NCI-H2081 treated with DMSO at 0.1 percent for 48 hours (cell line): ENCODE measurements at regions not wholly inside any gene's neighbourhood (a gene's known extent, or its start where the extent isn't known, plus 50 kb on each side); places are given as distances from the start of the nearest gene placed in this dataset.
"Not testable (repeated sequence)": the region's sequence is repeated elsewhere in the genome, so short reads cannot be mapped to it uniquely, and the experiment has no call there.

Experiments
- DNase-seq: peaks from one replicate; lab custom pipeline; 2025; lab: John Stamatoyannopoulos, UW

GRCh38 chr1:234817313-234818039 is 207.5 kb upstream of the IRF2BP2 start:
- not testable (repeated sequence) for DNase-seq

DNA sequence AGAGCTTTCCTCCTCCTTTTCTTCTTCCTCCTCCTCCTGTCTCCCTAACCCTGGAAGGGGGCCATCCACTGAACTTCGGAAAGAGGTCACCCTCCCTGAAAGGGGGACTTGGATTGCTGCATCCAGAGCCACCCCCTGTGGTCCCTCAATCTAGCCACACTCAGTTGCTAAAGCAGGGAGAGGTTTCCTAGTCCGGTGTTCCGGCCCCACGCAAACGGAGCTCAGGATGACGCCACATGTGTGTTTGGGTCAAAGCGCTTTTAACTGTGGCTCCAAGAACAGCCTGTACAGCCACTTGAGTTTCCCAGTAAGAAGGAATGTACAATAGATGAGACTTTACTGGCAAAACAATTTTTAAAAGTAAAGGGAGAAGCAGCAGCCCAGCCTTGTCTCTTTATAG is 206.9 kb upstream of the IRF2BP2 start:
- DNase-seq: not testable (repeated sequence)

DNA sequence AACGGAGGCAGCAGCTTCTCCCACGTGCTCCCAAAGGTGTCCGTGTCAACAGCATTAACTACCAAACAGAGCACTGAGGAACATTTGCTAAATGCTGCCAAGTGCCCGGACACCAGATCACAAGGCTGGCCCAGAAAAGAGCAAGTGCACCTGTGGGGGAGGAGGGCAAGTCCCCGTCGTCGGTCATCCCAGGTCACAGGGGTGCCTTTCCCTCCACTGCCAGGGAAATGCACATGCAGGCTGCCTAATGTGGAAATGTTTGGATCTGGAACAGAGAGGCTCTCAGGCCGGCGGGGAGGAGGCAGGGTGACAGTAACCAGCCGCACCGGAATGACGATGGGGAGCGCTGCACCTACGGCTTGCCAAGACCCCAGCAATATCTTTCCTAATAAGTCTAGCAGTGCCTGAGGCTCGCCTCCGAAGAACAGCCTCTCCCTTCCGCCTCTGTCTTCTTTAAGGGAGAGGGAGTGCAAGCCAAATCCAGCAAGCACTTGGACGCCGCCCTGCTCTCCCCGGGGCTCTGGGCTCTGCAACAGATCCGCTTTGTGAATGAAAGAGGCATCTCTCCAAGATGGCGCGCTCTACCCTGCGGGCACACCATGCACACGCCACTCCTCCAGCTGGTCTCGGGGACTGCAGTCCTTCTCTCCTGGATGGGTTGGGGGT is 206.3 kb upstream of the IRF2BP2 start:
- not testable (repeated sequence) for DNase-seq

GRCh38 chr1:234815295-234815815 is 205.4 kb upstream of the IRF2BP2 start:
- DNase-seq: not testable (repeated sequence)

DNA sequence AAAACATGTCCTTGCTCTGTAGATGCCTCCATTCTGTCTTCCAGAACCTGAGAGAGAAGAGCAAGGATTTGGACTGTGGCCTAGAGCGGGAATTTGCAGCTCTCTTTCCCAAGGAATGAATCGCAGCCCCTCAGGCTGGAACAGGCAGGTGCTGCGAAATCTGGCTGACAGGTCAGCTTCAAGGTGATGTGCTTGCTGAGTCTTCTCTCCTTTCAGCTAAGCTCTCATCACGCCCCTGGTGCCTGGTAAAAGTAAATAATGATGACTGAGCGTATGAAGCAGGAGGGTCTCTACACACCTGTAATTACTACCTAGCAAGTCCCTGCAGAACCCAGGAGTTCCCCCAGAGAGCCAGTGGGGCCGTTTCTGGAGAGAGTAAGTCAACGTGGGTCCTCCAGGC is 204.3 kb upstream of the IRF2BP2 start:
- DNase-seq: not testable (repeated sequence)

GRCh38 chr1:234811824-234812223 is 201.8 kb upstream of the IRF2BP2 start:
- DNase-seq: not testable (repeated sequence)

DNA sequence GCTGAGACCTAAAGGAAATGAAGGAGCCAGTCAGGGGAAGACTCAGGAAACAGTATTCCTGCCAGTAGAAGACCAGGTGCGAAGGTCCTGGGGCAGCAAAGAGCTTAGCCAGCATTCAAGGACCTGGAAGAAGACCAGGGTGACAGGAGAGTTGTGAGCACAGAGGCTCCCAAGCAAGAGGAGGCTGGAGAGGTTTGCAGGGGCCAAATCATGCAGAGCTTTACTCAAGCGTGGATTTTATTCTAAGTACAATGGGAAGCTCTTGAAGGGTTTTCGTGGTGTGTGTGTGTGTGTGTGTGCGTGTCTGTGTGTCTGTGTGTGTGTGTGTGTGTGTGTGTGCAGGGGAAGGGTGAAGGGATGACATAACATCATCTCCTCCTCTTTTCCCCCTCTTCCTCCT is 200.7 kb upstream of the IRF2BP2 start:
- DNase-seq: not testable (repeated sequence)

DNA sequence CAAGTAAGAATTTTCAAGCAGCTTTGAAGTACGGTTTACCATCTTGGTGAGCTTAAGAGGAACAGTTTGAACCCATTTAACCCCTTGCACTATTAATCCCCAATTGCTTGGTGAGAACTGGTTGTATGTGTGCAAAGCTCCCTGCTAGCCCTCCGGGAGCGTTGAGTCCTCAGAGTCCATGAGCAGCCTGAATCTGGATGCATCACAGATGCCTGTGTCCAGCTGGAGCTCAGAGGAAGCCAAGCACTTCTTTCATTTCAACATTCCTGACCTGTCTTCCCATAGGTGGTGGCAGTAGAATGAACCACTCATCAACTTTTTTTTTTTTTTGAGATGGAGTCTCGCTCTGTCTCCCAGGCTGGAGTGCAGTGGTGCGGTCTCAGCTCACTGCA is 199.9 kb upstream of the IRF2BP2 start:
- DNase-seq: not testable (repeated sequence)

- DNase-seq: not testable (repeated sequence)
Observed at GRCh38 chr1:234808943-234809853, 199.2 kb upstream of the IRF2BP2 start.

GRCh38 chr1:234808459-234808858 is 198.5 kb upstream of the IRF2BP2 start:
- not testable (repeated sequence) for DNase-seq

GRCh38 chr1:234807705-234808104 is 197.7 kb upstream of the IRF2BP2 start:
- not testable (repeated sequence) for DNase-seq

DNA sequence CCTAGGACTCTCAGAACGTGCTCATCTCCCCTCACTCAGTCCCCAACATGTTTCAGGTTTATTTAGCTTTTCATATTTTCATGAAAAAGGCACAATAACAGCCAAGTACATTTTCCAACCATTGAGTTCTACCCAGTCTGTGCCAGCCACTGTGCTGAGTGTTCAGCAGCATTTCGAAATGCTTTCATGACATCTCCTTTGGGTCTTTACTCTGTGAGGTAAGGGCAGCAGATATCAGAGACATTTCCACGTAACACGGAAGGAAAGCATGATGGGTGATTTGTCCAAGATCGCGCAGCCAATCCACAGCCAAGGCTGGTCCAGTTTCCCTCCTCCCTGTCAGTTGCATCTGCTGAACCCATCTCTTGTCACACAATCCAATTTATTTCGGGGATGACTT is 192.6 kb upstream of the IRF2BP2 start:
- not testable (repeated sequence) for DNase-seq

DNA sequence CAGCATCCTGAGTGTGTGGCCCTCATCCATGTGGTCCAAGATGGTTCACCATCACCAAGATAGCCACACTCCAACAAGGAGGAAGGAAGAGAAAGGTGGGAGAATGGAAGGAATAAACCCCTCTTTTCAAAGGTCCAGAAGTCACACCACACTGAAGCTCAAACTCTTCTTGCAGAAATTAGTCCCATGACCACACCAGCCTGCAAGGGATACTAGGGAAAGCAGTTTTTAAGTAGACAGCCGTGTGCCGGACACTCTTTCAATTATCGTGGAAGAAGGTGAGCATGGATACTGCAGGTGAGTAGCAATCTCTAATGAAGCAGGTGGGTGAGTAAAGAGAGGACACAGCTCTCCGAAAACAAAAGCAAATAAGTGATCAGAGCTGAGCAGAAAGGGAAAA is 191.7 kb upstream of the IRF2BP2 start:
- not testable (repeated sequence) for DNase-seq

GRCh38 chr1:234801147-234801546 is 191.2 kb upstream of the IRF2BP2 start:
- not testable (repeated sequence) for DNase-seq

DNA sequence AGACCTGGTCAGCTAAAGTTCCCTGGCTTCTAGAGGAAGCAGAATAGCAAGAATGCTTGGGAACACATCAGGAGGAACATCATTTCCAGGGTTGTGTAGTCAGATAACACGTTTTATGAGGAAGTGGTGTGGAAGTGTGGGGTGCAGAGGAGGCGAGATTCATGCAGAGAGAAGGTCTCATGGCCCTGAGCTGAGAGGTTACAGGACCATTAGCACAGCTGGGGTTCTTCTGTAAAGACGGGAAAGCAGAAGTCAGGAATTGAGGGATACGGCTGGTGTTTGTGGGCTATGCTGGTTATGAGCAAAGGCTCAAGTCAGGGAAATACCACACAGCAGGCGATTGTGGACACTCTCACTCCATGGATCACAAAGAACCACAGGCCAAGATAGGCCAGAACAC is 190.6 kb upstream of the IRF2BP2 start:
- DNase-seq: not testable (repeated sequence)

DNA sequence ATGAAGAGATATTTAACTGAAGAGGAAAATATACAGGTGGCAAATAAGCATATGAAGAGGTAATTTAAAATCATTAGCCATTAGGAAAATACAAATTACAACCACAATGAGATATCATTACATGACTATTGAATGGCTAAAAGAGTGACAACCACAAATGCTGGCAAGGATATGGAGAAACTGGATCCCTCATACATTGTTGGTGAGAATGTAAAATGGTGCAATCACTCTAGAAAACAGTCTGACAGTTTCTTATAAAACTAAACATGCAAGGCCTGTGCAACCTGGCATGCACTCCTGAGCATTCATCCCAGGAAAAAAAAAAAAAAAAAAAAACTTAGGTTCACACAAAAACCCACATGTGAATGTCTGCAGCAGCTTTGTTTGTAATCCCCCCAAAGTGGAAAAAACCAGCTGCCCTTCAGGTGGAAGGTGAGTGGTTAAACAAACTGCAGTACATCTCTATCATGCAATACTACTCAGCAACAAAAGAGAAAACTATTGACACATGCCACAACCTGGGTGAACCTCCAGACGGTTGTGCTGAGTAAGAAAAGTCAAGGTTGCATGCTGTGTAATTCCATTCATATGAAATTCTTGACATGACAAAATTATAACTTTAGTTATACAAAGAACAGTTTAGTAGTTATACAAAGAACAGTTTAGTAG is 189.2 kb upstream of the IRF2BP2 start:
- not testable (repeated sequence) for DNase-seq

DNA sequence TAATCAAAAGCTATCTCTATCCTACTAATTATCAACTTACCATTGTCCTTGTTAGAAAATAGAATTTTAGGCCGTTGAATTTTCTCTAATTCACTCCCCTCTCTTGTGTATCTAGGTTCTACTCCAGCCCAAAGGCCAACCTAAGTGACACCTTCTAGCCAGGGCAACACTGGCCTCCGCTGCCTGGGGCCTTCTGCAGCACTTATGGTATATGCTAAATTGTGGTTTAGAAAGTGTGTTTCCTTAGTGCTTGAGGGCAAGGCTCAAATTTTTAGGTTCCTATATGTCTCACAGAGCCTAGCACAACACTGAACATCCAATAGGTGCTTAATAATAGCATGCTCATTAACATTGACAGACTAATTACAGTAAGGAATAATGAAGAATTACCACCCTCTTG is 187.2 kb upstream of the IRF2BP2 start:
- DNase-seq: not testable (repeated sequence)

DNA sequence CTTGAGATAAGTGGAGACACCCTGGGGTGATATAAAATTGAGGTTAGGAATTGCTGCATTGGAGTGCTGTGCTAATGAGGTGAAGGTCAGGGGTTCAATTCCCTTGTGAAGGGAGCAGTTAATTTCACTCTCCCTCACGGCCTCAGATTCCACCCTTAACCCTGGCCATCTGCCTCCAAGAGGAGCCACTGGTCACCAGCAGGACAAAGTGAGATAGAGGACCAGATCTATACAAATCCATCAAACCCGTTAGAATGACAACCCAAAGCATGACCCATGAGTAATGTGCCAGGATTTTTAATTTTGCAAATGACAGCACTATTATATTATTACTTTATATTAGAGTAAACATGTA is 186.4 kb upstream of the IRF2BP2 start:
- not testable (repeated sequence) for DNase-seq

GRCh38 chr1:234795711-234796437 is 185.9 kb upstream of the IRF2BP2 start:
- not testable (repeated sequence) for DNase-seq

DNA sequence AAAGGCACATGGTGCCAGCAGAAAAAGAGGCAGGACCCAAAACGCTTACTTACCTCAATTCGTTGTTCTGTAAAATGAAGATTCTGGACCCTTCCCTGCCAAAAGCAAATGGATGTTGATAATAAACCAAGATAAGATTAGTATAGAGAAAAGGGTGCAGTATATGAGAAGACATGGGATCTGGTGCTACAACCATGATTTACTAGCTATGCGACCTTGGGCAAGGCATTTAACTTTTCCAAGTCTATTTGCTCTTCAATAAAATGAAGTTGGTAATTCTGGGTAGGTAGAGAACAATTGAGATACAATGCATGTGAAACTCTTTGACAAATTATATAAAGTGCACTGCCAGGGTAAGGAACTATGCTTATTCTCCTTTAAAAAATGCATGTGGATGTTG is 185.0 kb upstream of the IRF2BP2 start:
- not testable (repeated sequence) for DNase-seq

DNA sequence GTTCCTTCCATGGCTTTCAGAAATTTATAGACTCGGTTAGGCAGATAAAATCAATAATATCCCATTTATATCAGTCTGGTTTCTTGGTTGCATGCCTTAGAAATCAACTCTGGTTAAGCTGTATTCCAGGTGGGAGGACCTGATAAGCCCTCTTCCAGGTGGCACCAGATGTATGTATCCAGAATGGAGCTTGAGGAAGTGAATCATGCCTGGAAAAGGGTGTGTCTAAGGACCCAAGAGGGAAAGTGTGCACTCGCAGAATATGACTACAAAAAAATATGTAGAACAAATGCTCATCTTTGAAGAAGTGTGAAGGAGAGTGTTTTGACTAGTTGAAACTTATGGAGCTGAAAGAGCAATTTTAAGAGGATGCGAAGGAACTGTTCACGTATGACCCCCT is 184.5 kb upstream of the IRF2BP2 start:
- DNase-seq: not testable (repeated sequence)
